Testis (tissue), 2 donors: ENCODE measurements at regions not wholly inside any gene's neighbourhood (a gene's known extent, or its start where the extent isn't known, plus 50 kb on each side); places are given as distances from the start of the nearest gene placed in this dataset.

Experiments
- DNase-seq: peaks from one replicate; pipeline ENCODE4 v3.0.0-alpha.2; 2019
- H3K27ac ChIP-seq, 2 donors: fragments of 200-600 bp; sonication (generic); one replicate each; pipeline ENCODE4 v1.5.1; 2019
- H3K27me3 ChIP-seq: fragments of 200-600 bp; sonication (generic); one replicate; pipeline ENCODE4 v1.5.1; 2019
- H3K36me3 ChIP-seq: fragments of 200-600 bp; sonication (generic); one replicate; pipeline ENCODE4 v1.5.1; 2017; ENCODE audit warnings: low read depth; ENCODE audit errors: missing control alignments
- H3K4me1 ChIP-seq: fragments of 200-600 bp; sonication (generic); one replicate; pipeline ENCODE4 v1.5.1; 2019
- H3K4me3 ChIP-seq, 2 donors: fragments of 200-600 bp; sonication (generic); one replicate each; pipeline ENCODE4 v1.5.1; 2017 to 2019
- H3K9me3 ChIP-seq: fragments of 200-600 bp; sonication (generic); one replicate; pipeline ENCODE4 v1.5.1; 2017
- CTCF ChIP-seq, 3 experiments: fragments of 450-650 bp in 2 of 3; fragments of 200-600 bp in 1 of 3; sonication (generic) in 1 of 3; IDR thresholded peaks; one replicate each; pipeline ENCODE4 v1.5.1; 2016 to 2019; ENCODE audit warnings: antibody characterized with exemption in 3 of 3, mild to moderate bottlenecking in 2 of 3, moderate library complexity in 1 of 3
- POLR2A ChIP-seq: fragments of 450-650 bp; IDR thresholded peaks from one replicate; pipeline ENCODE4 v1.6.1; 2017; ENCODE audit warnings: antibody characterized with exemption, mild to moderate bottlenecking, moderate library complexity
- WGBS, 2 donors: methylation state at CpG; one replicate each; pipeline ENCODE4 v1.1.5; 2018; 5-methylcytosine and 5-hydroxymethylcytosine counted together
- intact Hi-C: fragments of 100-400 bp; cut with DNase I; formaldehyde crosslinking; loops from one replicate; pipeline ENCODE4 v1.15.1; 2023; ENCODE audit warnings: low total_unique reads

DNA sequence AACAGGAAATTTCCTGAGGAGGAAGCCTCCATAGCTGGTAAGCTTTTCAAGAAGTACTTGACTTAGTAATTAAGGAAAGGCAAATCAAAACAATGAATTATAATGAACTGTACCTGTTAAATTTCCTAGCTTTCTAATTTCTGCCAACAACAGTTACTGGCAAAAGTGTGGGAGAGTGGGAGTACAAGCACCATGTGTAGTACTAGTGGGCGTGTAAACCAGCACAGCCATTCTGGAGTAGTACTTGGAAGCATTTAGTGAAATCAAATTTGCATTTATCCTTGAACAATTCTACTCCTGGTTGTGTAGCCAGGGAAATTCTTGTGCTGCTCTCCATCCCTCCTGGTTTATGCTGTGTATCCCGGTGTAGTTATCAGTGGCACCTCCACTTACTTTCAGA, 190.8 kb downstream of the PRDM2 start:
- intact Hi-C loops, result no loop called here
- no peak overlapping the region for H3K27ac ChIP-seq
- 93 to 96% methylated on average over 2 of the region's 2 CpGs for WGBS, 2 donors
- no peaks in the 10 kb centered on the region for H3K9me3 ChIP-seq
- DNase-seq, result no peak
- no peak for TF ChIP-seq CTCF (IDR thresholded peaks at IDR 0.05)
- TF ChIP-seq POLR2A, result no peak
- H3K36me3 ChIP-seq, result no peaks in the 10 kb centered on the region
- no peaks in the 10 kb centered on the region for H3K27me3 ChIP-seq
- H3K4me1 ChIP-seq, result peaks cover 6% of the 10 kb centered on the region
- no peak overlapping the region for H3K4me3 ChIP-seq

- 10 to 19% methylated on average over 7 of the region's 7 CpGs for WGBS, 2 donors
- intact Hi-C loops, result no loop called here
- no peaks in the 10 kb centered on the region for H3K36me3 ChIP-seq
- H3K27me3 ChIP-seq, result no peaks in the 10 kb centered on the region
- H3K4me1 ChIP-seq, result peaks cover 6% of the 10 kb centered on the region
- no peaks in the 10 kb centered on the region for H3K9me3 ChIP-seq
- no peak overlapping the region for H3K27ac ChIP-seq
- peak overlapping the region in 1 of 2 donors; percentile 52 for H3K4me3 ChIP-seq
- no peak for DNase-seq
- TF ChIP-seq POLR2A, result no peak
- TF ChIP-seq CTCF (IDR thresholded peaks at IDR 0.05), result no peak
Measured at GRCh38 chr1:13892198-13892597, 192.2 kb downstream of the PRDM2 start.

- H3K9me3 ChIP-seq, result no peaks in the 10 kb centered on the region
- H3K27me3 ChIP-seq, result no peaks in the 10 kb centered on the region
- 0% methylated on average over 3 to 24 of the region's 57 CpGs for WGBS, 2 donors
- no peak for TF ChIP-seq CTCF (IDR thresholded peaks at IDR 0.05)
- no peak for TF ChIP-seq POLR2A
- H3K4me1 ChIP-seq, result peaks cover 6% of the 10 kb centered on the region
- no peak overlapping the region for H3K27ac ChIP-seq
- H3K36me3 ChIP-seq, result no peaks in the 10 kb centered on the region
- DNase-seq, result peak; percentile 18
- intact Hi-C loops, result no loop called here
- H3K4me3 ChIP-seq, result peak overlapping the region; percentile 46 to 52
Measured at GRCh38 chr1:13892671-13893325, 192.8 kb downstream of the PRDM2 start.

GRCh38 chr1:13893409-13893821, 193.4 kb downstream of the PRDM2 start:
- no peak overlapping the region for H3K27ac ChIP-seq

More at GRCh38 chr1:13893409-13893821, 193.4 kb downstream of the PRDM2 start:
- Histone ChIP-seq H3K4me3 (peak overlapping the region; percentile 46 to 52), H3K36me3 (no peaks in the 10 kb centered on the region), H3K27me3 (no peaks in the 10 kb centered on the region), H3K9me3 (no peaks in the 10 kb centered on the region), H3K4me1 (peaks cover 6% of the 10 kb centered on the region)
- intact Hi-C loops, result no loop called here
- 34 to 44% methylated on average over 13 of the region's 13 CpGs for WGBS, 2 donors
- no peak for DNase-seq
- no peak for TF ChIP-seq POLR2A
- no peak for TF ChIP-seq CTCF (IDR thresholded peaks at IDR 0.05)
